ENCODE measurements at regions not wholly inside any gene's neighbourhood (a gene's known extent, or its start where the extent isn't known, plus 50 kb on each side); places are given as distances from the start of the nearest gene placed in this dataset.
A peak's percentile ranks its signal among the peaks of the same experiment; 100 is the strongest.

- Histone ChIP-seq H3K4me1 (peaks cover 31% of the 10 kb centered on the region), H3K27me3 (no peaks in the 10 kb centered on the region), H3K4me3 (ENCODE audit: low read depth, low read length) (peak overlapping the region; percentile 3; the same call in 1 of the 2 replicates), H3K9me3 (no peaks in the 10 kb centered on the region), H3K36me3 (no peaks in the 10 kb centered on the region)
- peak; percentile 43 for DNase-seq
- TF ChIP-seq CTCF (IDR thresholded peaks at IDR 0.05; ENCODE audit: low read depth, low read length): no peak
Measured at GRCh38 chr16:73166947-73167550, 119.1 kb upstream of the ZFHX3 start.

GRCh38 chr16:73166441-73166851, 118.5 kb upstream of the ZFHX3 start:
- Histone ChIP-seq H3K4me3 (ENCODE audit: low read depth, low read length) (peak overlapping the region; percentile 3; the same call in 1 of the 2 replicates), H3K27me3 (no peaks in the 10 kb centered on the region), H3K4me1 (peaks cover 25% of the 10 kb centered on the region), H3K9me3 (no peaks in the 10 kb centered on the region), H3K36me3 (no peaks in the 10 kb centered on the region)
- DNase-seq: no peak
- TF ChIP-seq CTCF (IDR thresholded peaks at IDR 0.05; ENCODE audit: low read depth, low read length): no peak

DNA sequence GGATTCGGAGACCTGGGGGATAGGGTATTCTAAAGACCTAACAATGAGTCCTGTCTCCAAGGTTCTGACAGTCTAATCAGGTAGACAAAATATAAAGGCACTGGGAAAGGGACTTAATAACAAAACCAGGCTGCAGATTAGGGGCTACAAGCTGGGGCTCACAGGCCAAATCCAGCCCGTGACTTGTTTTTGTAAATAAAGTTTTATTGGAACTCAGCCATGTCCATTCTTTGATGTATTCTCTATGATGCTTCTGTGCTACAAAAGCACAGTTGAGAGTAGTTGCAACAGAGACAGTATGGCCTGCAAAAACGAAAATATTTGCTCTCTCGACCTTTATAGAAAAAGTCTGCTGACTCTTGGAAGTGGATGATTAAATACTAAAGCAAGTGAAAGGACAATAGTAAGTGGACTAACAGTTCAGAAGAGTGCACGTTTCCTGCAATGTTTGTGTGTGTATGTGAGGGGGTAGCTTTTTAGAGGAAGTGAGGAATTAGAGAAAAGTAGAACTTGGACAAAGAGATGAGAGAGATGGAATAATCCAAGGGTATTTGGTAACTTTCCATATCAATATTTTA, 115.4 kb upstream of the ZFHX3 start:
- H3K27me3 ChIP-seq: no peaks in the 10 kb centered on the region
- no peaks in the 10 kb centered on the region for H3K36me3 ChIP-seq
- H3K9me3 ChIP-seq: no peaks in the 10 kb centered on the region
- peaks cover 16% of the 10 kb centered on the region for H3K4me1 ChIP-seq
- no peak for TF ChIP-seq CTCF (IDR thresholded peaks at IDR 0.05; ENCODE audit: low read depth, low read length)
- H3K4me3 ChIP-seq (ENCODE audit: low read depth, low read length): no peak overlapping the region
- no peak for DNase-seq

DNA sequence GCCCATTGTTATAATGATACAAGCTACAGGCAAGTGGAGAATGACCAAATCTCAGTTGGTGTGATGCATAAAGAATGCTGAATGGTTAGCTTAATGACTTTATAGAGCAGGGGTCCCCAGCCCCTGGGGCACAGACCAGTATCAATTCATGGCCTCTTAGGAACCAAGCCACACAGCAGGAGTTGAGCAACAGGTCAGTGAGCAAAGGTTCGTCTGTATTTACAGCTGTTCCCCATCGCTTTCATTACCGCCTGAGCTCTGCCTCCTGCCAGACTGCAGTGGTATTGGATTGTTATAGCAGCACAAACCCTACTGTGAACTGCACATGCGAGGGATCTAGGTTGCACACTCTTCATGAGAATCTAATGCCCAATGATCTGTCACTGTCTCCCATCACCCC, 114.0 kb upstream of the ZFHX3 start:
- Histone ChIP-seq H3K27me3 (no peaks in the 10 kb centered on the region), H3K4me1 (peaks cover 9% of the 10 kb centered on the region), H3K36me3 (no peaks in the 10 kb centered on the region), H3K9me3 (no peaks in the 10 kb centered on the region), H3K4me3 (ENCODE audit: low read depth, low read length) (no peak overlapping the region)
- DNase-seq: no peak
- no peak for TF ChIP-seq CTCF (IDR thresholded peaks at IDR 0.05; ENCODE audit: low read depth, low read length)

- H3K4me3 ChIP-seq (ENCODE audit: low read depth, low read length): no peak overlapping the region
- DNase-seq: no peak
- no peaks in the 10 kb centered on the region for H3K36me3 ChIP-seq
- H3K27me3 ChIP-seq: no peaks in the 10 kb centered on the region
- H3K9me3 ChIP-seq: no peaks in the 10 kb centered on the region
- no peak for TF ChIP-seq CTCF (IDR thresholded peaks at IDR 0.05; ENCODE audit: low read depth, low read length)
- H3K4me1 ChIP-seq: no peaks in the 10 kb centered on the region
Measured at GRCh38 chr16:73159296-73159695, 111.4 kb upstream of the ZFHX3 start.

GRCh38 chr16:73157861-73158260, 109.9 kb upstream of the ZFHX3 start:
- Histone ChIP-seq H3K9me3 (no peaks in the 10 kb centered on the region), H3K36me3 (no peaks in the 10 kb centered on the region), H3K4me3 (ENCODE audit: low read depth, low read length) (no peak overlapping the region), H3K27me3 (no peaks in the 10 kb centered on the region), H3K4me1 (no peaks in the 10 kb centered on the region; the same call in 1 of the 2 replicates)
- no peak for TF ChIP-seq CTCF (IDR thresholded peaks at IDR 0.05; ENCODE audit: low read depth, low read length)
- DNase-seq: no peak
